RPMI8226 (cell line): ENCODE measurements at regions not wholly inside any gene's neighbourhood (a gene's known extent, or its start where the extent isn't known, plus 50 kb on each side); places are given as distances from the start of the nearest gene placed in this dataset.

Experiments
- DNase-seq: peaks from one replicate; pipeline ENCODE4 v3.0.0-alpha.2; 2015

GRCh38 chr11:15547685-15548084 is 433.0 kb downstream of the INSC start:
- DNase-seq, result no peak

- DNase-seq, result no peak
Measured at GRCh38 chr11:15551901-15552851, 437.5 kb downstream of the INSC start.

- no peak for DNase-seq
Measured at GRCh38 chr11:15555161-15555560, 440.4 kb downstream of the INSC start.

- no peak for DNase-seq
Measured at GRCh38 chr11:15557457-15558230, 442.9 kb downstream of the INSC start.

- DNase-seq, result no peak
Measured at GRCh38 chr11:15558513-15559181, 443.9 kb downstream of the INSC start.

- DNase-seq, result no peak
Measured at GRCh38 chr11:15560689-15561467, 446.2 kb downstream of the INSC start.

- no peak for DNase-seq
Measured at GRCh38 chr11:15562230-15562629, 447.5 kb downstream of the INSC start.

- no peak for DNase-seq
Measured at GRCh38 chr11:15563054-15563453, 448.3 kb downstream of the INSC start.

GRCh38 chr11:15565880-15566279 is 451.2 kb downstream of the INSC start:
- DNase-seq, result no peak

- DNase-seq, result no peak
Measured at GRCh38 chr11:15568440-15568839, 453.7 kb downstream of the INSC start.

- DNase-seq, result no peak
Measured at GRCh38 chr11:15569305-15570025, 454.7 kb downstream of the INSC start.

- DNase-seq, result no peak
Measured at GRCh38 chr11:15575409-15575808, 460.7 kb downstream of the INSC start.

- no peak for DNase-seq
Measured at GRCh38 chr11:15576769-15577168, 462.0 kb downstream of the INSC start.

GRCh38 chr11:15577519-15577918 is 462.8 kb downstream of the INSC start:
- DNase-seq, result no peak

- no peak for DNase-seq
Measured at GRCh38 chr11:15579287-15580001, 464.7 kb downstream of the INSC start.

GRCh38 chr11:15580056-15580774 is 465.5 kb downstream of the INSC start:
- no peak for DNase-seq

GRCh38 chr11:15580775-15581095 is 466.0 kb downstream of the INSC start:
- DNase-seq, result no peak

GRCh38 chr11:15584158-15584557 is 469.4 kb downstream of the INSC start:
- no peak for DNase-seq

- DNase-seq, result no peak
Measured at GRCh38 chr11:15585602-15586331, 471.0 kb downstream of the INSC start.
